Right cardiac atrium (tissue), 5 donors: ENCODE measurements at regions not wholly inside any gene's neighbourhood (a gene's known extent, or its start where the extent isn't known, plus 50 kb on each side); places are given as distances from the start of the nearest gene placed in this dataset.

Experiments
- ATAC-seq, 2 donors: fragments of 200-7000 bp; cut with Tn5 transposase; one replicate each; pipeline versions ENCODE4 v1.8.0 to v1.9.1; 2020; ENCODE audit warnings: moderate library complexity in 2 of 2, mild to moderate bottlenecking in 1 of 2
- DNase-seq, 3 donors: peaks; one replicate each; pipeline ENCODE4 v3.0.0-alpha.2; 2020
- H3K27ac ChIP-seq: one replicate; pipeline ENCODE4 v1.5.1; 2013; ENCODE audit warnings: mild to moderate bottlenecking, low read length, control low read depth, moderate library complexity
- H3K27me3 ChIP-seq: one replicate; pipeline ENCODE4 v1.6.1; 2013; ENCODE audit not compliant: control insufficient read depth, insufficient read depth
- H3K4me1 ChIP-seq: one replicate; pipeline ENCODE4 v1.6.1; 2013; ENCODE audit warnings: low read length; ENCODE audit not compliant: control insufficient read depth, insufficient read depth
- H3K4me3 ChIP-seq: one replicate; pipeline ENCODE4 v1.5.1; 2013; ENCODE audit warnings: low read length, control low read depth
- H3K9me3 ChIP-seq: one replicate; pipeline ENCODE4 v1.6.1; 2013; ENCODE audit warnings: low read length; ENCODE audit not compliant: control insufficient read depth
- WGBS: extraction: QIAGEN DNeasy Blood & Tissue Kit; methylation state at CpG from one replicate; pipeline ENCODE4 v1.1.7; 2013; 5-methylcytosine and 5-hydroxymethylcytosine counted together
- intact Hi-C, 4 donors: fragments of 100-400 bp; cut with DNase I; formaldehyde crosslinking; loops; one replicate each; pipeline versions ENCODE4 v1.11.0 to v1.14.0; 2022 to 2023
- donor health status: healthy with polysubstance abuse.
- donor health status: DM: no; HTN: yes; CAD: no.
- donor health status: DM: no; HTN: no; CAD: no.
- donor health status: DM: no; HTN: yes; CAD: no; lungs with severe emphysema.
- donor health status: DM: yes; HTN: yes; CAD: no.

- intact Hi-C loops: no loop called here
- Histone ChIP-seq H3K4me3 (no peak overlapping the region), H3K27me3 (no peaks in the 10 kb centered on the region), H3K9me3 (no peaks in the 10 kb centered on the region), H3K4me1 (no peaks in the 10 kb centered on the region), H3K27ac (no peak overlapping the region)
- 78% methylated on average over 6 of the region's 6 CpGs for WGBS
- no peak for DNase-seq
- no peak for ATAC-seq
Observed at GRCh38 chr2:60603533-60604190, 50.2 kb upstream of the BCL11A start.

DNA sequence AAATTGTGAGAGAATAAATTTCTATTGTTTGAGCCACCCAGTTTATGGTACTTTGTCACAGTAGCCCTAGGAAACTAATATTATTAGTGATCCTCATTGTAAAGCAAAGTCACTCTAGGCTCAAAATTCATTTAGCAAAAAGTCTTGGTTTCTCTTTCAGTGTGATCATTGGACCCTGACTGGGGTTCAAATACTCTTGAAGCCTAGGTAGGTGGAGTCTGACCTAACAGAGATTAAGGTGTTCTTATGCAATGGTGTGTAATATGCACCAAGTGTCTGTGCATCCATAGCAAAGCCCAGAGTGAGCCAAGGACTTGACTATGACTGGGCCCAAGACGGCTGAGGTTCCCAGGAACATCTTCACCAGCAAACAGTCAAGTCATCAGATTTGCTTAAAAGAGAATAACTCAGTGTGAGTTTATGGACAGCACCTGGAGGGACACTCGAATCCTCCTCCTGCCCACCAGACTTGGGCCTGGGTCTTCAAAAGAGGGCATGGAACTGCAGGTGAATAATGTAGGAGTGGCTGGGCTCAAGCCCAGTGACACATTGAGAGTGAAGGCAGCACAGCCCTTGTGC is 51.1 kb upstream of the BCL11A start:
- 87% methylated on average over 2 of the region's 2 CpGs for WGBS
- H3K4me3 ChIP-seq: no peak overlapping the region
- H3K27me3 ChIP-seq: no peaks in the 10 kb centered on the region
- intact Hi-C loops: no loop called here
- H3K9me3 ChIP-seq: no peaks in the 10 kb centered on the region
- ATAC-seq (no peak), DNase-seq (no peak)
- H3K27ac ChIP-seq: no peak overlapping the region
- H3K4me1 ChIP-seq: no peaks in the 10 kb centered on the region

GRCh38 chr2:60605866-60606265 is 52.4 kb upstream of the BCL11A start:
- H3K9me3 ChIP-seq: no peaks in the 10 kb centered on the region
- no peaks in the 10 kb centered on the region for H3K4me1 ChIP-seq
- DNase-seq: no peak
- ATAC-seq: no peak
- WGBS: 93% methylated on average over 4 of the region's 4 CpGs
- H3K4me3 ChIP-seq: no peak overlapping the region
- no peak overlapping the region for H3K27ac ChIP-seq
- no peaks in the 10 kb centered on the region for H3K27me3 ChIP-seq
- intact Hi-C loops: no loop called here

DNA sequence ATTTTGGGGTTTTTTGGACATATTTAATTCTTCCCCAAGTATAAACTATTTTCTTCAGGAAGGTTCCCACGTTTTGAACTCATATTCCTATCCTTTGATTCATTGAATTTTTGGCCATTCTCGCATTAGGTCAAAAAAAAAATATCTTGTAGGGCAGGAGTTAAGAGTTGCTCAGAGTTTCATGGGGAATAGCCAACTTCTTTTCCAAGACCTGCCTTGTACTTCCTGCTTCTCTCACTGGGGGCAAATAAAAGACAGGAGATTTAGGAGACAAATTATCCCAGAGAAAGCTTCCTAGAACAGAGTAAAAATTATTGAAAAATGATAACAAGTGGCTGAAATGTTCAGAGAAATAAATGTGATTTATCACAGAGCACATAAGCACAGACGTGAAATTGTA is 55.2 kb upstream of the BCL11A start:
- ATAC-seq (no peak), DNase-seq (no peak)
- WGBS: 25% methylated on average over 3 of the region's 3 CpGs
- H3K4me3 ChIP-seq: no peak overlapping the region
- H3K4me1 ChIP-seq: no peaks in the 10 kb centered on the region
- H3K27ac ChIP-seq: no peak overlapping the region
- H3K9me3 ChIP-seq: no peaks in the 10 kb centered on the region
- no peaks in the 10 kb centered on the region for H3K27me3 ChIP-seq
- intact Hi-C loops: no loop called here

DNA sequence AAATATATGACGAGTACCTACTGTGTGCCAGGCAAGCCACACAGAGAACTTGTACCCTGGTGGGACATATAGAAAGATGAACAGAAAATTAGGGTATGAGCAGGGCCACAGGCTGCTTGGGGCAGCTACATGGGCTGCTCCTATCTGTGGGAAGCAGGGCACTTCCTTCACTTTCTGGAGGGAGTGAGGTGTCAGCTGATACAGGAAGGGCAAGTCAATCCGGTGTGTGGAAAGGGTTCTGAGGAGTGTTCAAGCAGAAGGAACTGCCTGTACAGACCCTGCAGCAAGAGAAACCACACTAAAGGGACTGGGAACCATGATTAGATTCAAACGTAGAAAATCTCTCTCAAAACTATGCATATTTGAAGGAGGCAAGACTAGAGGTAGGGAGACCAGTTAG is 58.6 kb upstream of the BCL11A start:
- H3K27ac ChIP-seq: no peak overlapping the region
- ATAC-seq (peak in 1 of 2 donors; percentile 54), DNase-seq (no peak)
- WGBS: 34% methylated on average over 3 of the region's 3 CpGs
- no peaks in the 10 kb centered on the region for H3K27me3 ChIP-seq
- H3K4me1 ChIP-seq: no peaks in the 10 kb centered on the region
- intact Hi-C loops: no loop called here
- H3K9me3 ChIP-seq: no peaks in the 10 kb centered on the region
- H3K4me3 ChIP-seq: no peak overlapping the region

DNA sequence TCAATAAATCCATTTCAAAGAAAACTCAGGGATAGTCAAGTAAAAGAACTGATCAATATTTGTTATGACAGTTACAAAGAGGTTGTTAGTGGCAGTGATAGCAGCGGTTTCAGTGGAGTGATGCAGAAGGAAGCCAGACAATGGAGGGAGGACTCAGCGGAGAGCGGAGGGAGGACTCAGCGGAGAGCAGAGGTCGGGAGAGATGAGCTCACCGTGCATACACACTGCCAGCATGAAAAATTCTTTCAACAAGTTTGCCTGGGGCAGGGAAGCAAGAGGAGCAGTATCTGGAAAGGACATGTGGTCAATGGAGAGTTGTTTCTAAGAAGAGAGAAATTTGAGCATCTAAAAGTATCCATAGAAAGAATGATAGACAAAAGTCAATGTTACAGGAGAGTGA is 60.9 kb upstream of the BCL11A start:
- H3K4me3 ChIP-seq: no peak overlapping the region
- intact Hi-C loops: no loop called here
- 65% methylated on average over 6 of the region's 6 CpGs for WGBS
- H3K9me3 ChIP-seq: no peaks in the 10 kb centered on the region
- no peak overlapping the region for H3K27ac ChIP-seq
- no peaks in the 10 kb centered on the region for H3K27me3 ChIP-seq
- DNase-seq: no peak
- no peaks in the 10 kb centered on the region for H3K4me1 ChIP-seq
- ATAC-seq: no peak

GRCh38 chr2:60621688-60622429 is 68.4 kb upstream of the BCL11A start:
- DNase-seq (no peak), ATAC-seq (no peak)
- intact Hi-C loops: no loop called here
- Histone ChIP-seq H3K27me3 (no peaks in the 10 kb centered on the region), H3K9me3 (no peaks in the 10 kb centered on the region), H3K27ac (no peak overlapping the region), H3K4me3 (no peak overlapping the region), H3K4me1 (no peaks in the 10 kb centered on the region)
- 86% methylated on average over 7 of the region's 7 CpGs for WGBS

DNA sequence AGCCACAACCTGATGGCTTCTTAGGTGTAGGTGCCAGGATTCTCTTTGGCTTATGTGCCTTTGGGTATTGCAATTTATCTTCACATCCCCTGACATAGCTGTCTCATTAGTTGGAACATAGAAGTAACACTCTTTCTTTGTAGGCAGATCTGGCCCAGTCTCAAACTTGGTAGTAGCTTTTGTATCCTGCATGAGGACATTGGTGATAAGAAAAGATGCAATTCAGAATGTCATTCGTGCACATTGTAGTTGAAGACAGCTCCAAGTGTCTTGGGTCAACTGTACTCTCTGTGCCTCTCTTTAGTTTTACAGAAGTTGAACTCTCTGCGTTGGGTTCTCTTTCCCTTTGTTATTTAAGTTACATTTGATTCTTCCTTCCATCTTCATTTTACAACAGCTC is 69.6 kb upstream of the BCL11A start:
- Histone ChIP-seq H3K4me1 (no peaks in the 10 kb centered on the region), H3K27me3 (no peaks in the 10 kb centered on the region), H3K9me3 (no peaks in the 10 kb centered on the region), H3K4me3 (no peak overlapping the region), H3K27ac (no peak overlapping the region)
- WGBS: 44% methylated on average over 2 of the region's 2 CpGs
- no peak for DNase-seq
- intact Hi-C loops: no loop called here
- peak in 1 of 2 donors; percentile 71 for ATAC-seq

DNA sequence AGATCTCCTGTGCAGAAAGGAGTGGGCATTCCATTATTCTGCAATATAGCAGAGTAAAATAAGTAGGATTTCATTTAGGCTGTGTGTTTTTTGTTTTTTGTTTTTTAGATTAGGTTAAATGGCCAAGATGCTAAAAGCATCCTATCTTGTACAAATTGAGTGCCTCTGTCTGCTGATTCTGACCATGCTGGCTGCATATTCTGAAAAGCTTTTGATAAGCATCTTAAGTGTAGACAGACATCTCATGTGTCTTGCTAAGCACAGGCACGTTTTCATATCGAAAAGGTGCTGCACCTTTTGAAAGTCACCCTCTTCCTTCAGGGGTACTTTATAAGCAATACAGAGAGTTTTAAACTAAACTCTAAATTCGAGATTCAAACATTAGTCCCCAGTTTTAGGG is 74.0 kb upstream of the BCL11A start:
- no peaks in the 10 kb centered on the region for H3K9me3 ChIP-seq
- no peak overlapping the region for H3K27ac ChIP-seq
- H3K27me3 ChIP-seq: peaks cover 2% of the 10 kb centered on the region
- 45% methylated on average over 3 of the region's 3 CpGs for WGBS
- DNase-seq (no peak), ATAC-seq (no peak)
- H3K4me1 ChIP-seq: no peaks in the 10 kb centered on the region
- H3K4me3 ChIP-seq: no peak overlapping the region
- intact Hi-C loops: no loop called here

- DNase-seq: no peak
- 78% methylated on average over 4 of the region's 4 CpGs for WGBS
- intact Hi-C loops: no loop called here
- H3K9me3 ChIP-seq: no peaks in the 10 kb centered on the region
- H3K27me3 ChIP-seq: peaks cover 2% of the 10 kb centered on the region
- H3K4me1 ChIP-seq: no peaks in the 10 kb centered on the region
- no peak overlapping the region for H3K27ac ChIP-seq
- no peak for ATAC-seq
- H3K4me3 ChIP-seq: no peak overlapping the region
Observed at GRCh38 chr2:60628026-60628425, 74.6 kb upstream of the BCL11A start.

GRCh38 chr2:60628615-60629304 is 75.3 kb upstream of the BCL11A start:
- no peaks in the 10 kb centered on the region for H3K4me1 ChIP-seq
- ATAC-seq (no peak), DNase-seq (no peak)
- H3K27me3 ChIP-seq: peaks cover 2% of the 10 kb centered on the region
- no peak overlapping the region for H3K4me3 ChIP-seq
- WGBS: 60% methylated on average over 4 of the region's 4 CpGs
- no peaks in the 10 kb centered on the region for H3K9me3 ChIP-seq
- intact Hi-C loops: no loop called here
- H3K27ac ChIP-seq: no peak overlapping the region
